K562 (cell line): ENCODE measurements at regions not wholly inside any gene's neighbourhood (a gene's known extent, or its start where the extent isn't known, plus 50 kb on each side); places are given as distances from the start of the nearest gene placed in this dataset.
A peak's percentile ranks its signal among the peaks of the same experiment; 100 is the strongest.

ENCODE experiments used
- ARID4B ChIP-seq: sonication (generic); formaldehyde crosslinking; IDR thresholded peaks from 2 replicates; pipeline ENCODE4 v1.8.0; 2022; ENCODE audit warnings: mild to moderate bottlenecking, missing genetic modification reagents
- BACH1 ChIP-seq: fragments of 200-800 bp; sonication (Bioruptor generic); IDR thresholded peaks from 2 replicates; pipeline ENCODE4 v1.6.1; 2016; ENCODE audit warnings: missing genetic modification characterization, missing compliant biosample characterization
- CC2D1A ChIP-seq: fragments of 450-650 bp; IDR thresholded peaks from 2 replicates; pipeline ENCODE4 v1.6.1; 2017; ENCODE audit warnings: mild to moderate bottlenecking
- CHD4 ChIP-seq: fragments of 200-600 bp; sonication (generic); IDR thresholded peaks from 3 replicates; pipeline ENCODE4 v1.6.1; 2012; ENCODE audit warnings: low read depth, mild to moderate bottlenecking, mixed read lengths, low read length, inconsistent platforms; ENCODE audit not compliant: insufficient read depth, insufficient replicate concordance, poor library complexity, severe bottlenecking
- FOXK1 ChIP-seq: sonication (generic); formaldehyde crosslinking; IDR thresholded peaks from 2 replicates; pipeline ENCODE4 v1.8.0; 2022; ENCODE audit warnings: missing genetic modification reagents, mild to moderate bottlenecking, borderline replicate concordance
- FOXP1 ChIP-seq: sonication (generic); formaldehyde crosslinking; IDR thresholded peaks from 2 replicates; pipeline ENCODE4 v1.8.0; 2022; ENCODE audit warnings: mild to moderate bottlenecking, missing genetic modification reagents
- HSF4 ChIP-seq: fragments of 250-450 bp; sonication (Bioruptor Pico); IDR thresholded peaks from 2 replicates; pipeline ENCODE4 v2.1.2; 2022; ENCODE audit warnings: mild to moderate bottlenecking, moderate library complexity, borderline replicate concordance
- ILF3 ChIP-seq: fragments of 450-650 bp; IDR thresholded peaks from 2 replicates; pipeline ENCODE4 v1.6.1; 2018; ENCODE audit warnings: antibody characterized with exemption, mild to moderate bottlenecking, moderate library complexity, borderline replicate concordance
- KAT2B ChIP-seq: IDR thresholded peaks from one replicate; pipeline ENCODE4 v1.6.1; 2012; ENCODE audit warnings: low read depth, mild to moderate bottlenecking, control low read depth, inconsistent platforms, low read length, moderate library complexity
- KLF16 ChIP-seq: IDR thresholded peaks from 2 replicates; pipeline ENCODE4 v1.6.1; 2016; ENCODE audit warnings: antibody characterized with exemption
- MAFF ChIP-seq: IDR thresholded peaks from 2 replicates; pipeline ENCODE4 v1.6.1; 2012; ENCODE audit warnings: low read length, improper control_type of control experiment
- MAZ ChIP-seq, 2 experiments: fragments of 450-650 bp in 1 of 2; sonication (generic) in 1 of 2; formaldehyde crosslinking; IDR thresholded peaks in 1 of 2; conservative IDR thresholded peaks in 1 of 2; 2 replicates each; pipeline versions ENCODE4 v1.4.0 to v1.5.0; 2020; ENCODE audit warnings: mild to moderate bottlenecking in 1 of 2, missing genetic modification reagents in 1 of 2
- NELFE ChIP-seq: IDR thresholded peaks from 2 replicates; pipeline ENCODE4 v1.6.1; 2011; ENCODE audit warnings: mild to moderate bottlenecking; ENCODE audit not compliant: insufficient read depth, insufficient read length
- RBBP5 ChIP-seq: fragments of 200-600 bp; sonication (generic); IDR thresholded peaks from 2 replicates; pipeline ENCODE4 v1.6.1; 2012; ENCODE audit warnings: borderline replicate concordance, mild to moderate bottlenecking, low read length, control low read depth, inconsistent platforms; ENCODE audit not compliant: insufficient read depth, poor library complexity, severe bottlenecking
- SP2 ChIP-seq: IDR thresholded peaks from 2 replicates; pipeline ENCODE4 v1.6.1; 2011; ENCODE audit warnings: mild to moderate bottlenecking, low read depth, low read length, moderate library complexity; ENCODE audit not compliant: poor library complexity, severe bottlenecking; ENCODE audit errors: extremely low read depth
- WHSC1 ChIP-seq: IDR thresholded peaks from one replicate; pipeline ENCODE4 v1.6.1; 2012; ENCODE audit warnings: low read length, control low read depth, inconsistent platforms
- ZNF143 ChIP-seq: sonication (generic); formaldehyde crosslinking; IDR thresholded peaks from 2 replicates; pipeline ENCODE4 v1.9.0; 2022; ENCODE audit warnings: mild to moderate bottlenecking, missing genetic modification reagents
- TF ChIP-seq, protein P1 (sequence below): sonication (generic); formaldehyde crosslinking; IDR thresholded peaks from 2 replicates; pipeline ENCODE4 v1.8.0; 2022; ENCODE audit warnings: mild to moderate bottlenecking, missing genetic modification reagents, borderline replicate concordance
- TF ChIP-seq, protein P2 (sequence below), 3 experiments: IDR thresholded peaks in 2 of 3; conservative IDR thresholded peaks in 1 of 3; 2 replicates each; pipeline ENCODE4 v1.5.1; 2011 to 2012; ENCODE audit warnings: low read length in 3 of 3, mild to moderate bottlenecking in 3 of 3, control low read depth in 2 of 3, improper control_type of control experiment in 1 of 3, inconsistent platforms in 1 of 3, low read depth in 1 of 3, mixed read lengths in 1 of 3, moderate library complexity in 1 of 3; ENCODE audit not compliant: insufficient read depth in 2 of 3

DNA sequence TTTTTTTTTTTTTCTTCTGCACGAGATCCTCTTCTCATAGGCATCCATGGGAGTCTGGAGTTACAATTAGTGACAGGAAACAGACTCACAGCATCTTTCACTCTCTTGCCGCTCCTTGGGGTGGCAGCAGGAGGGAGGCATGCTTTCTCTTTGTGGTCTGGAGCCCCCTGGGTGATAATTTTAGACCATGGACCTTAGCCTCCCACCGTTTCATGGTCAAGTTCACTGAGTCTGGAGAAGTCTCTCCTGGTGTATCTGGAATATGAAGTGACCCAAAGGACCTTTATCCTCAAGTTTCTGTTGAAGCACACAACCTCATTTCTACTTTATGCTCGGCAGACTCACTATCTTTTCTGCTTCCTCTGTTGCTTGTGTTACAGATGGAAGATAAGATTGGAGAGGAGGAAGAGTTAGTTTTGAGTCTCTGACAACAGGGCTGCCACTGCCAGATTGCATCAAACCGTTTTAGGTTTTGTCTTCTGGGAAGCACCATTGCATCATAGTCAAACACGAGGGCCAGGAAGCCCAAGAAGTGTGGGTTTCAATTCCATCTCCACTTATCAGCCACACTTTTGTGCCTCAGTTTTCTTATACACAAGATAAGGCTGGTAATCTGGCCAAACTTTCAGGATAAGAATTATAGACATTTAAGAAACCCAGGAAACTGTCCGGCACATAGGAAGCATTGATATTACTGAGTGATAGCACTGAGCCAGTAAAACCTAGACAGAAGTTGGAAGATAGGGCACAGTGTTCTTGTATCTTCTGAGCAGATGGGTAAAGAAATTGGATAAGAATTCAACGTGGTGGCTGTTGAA lies 62.3 kb downstream of the ADCYAP1 start (continued):
- TF ChIP-seq, protein P1, sequence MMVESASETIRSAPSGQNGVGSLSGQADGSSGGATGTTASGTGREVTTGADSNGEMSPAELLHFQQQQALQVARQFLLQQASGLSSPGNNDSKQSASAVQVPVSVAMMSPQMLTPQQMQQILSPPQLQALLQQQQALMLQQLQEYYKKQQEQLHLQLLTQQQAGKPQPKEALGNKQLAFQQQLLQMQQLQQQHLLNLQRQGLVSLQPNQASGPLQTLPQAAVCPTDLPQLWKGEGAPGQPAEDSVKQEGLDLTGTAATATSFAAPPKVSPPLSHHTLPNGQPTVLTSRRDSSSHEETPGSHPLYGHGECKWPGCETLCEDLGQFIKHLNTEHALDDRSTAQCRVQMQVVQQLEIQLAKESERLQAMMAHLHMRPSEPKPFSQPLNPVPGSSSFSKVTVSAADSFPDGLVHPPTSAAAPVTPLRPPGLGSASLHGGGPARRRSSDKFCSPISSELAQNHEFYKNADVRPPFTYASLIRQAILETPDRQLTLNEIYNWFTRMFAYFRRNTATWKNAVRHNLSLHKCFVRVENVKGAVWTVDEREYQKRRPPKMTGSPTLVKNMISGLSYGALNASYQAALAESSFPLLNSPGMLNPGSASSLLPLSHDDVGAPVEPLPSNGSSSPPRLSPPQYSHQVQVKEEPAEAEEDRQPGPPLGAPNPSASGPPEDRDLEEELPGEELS (CRISPR knock-in tag), result no peak
- TF ChIP-seq HSF4 (no peak), FOXP1 (no peak; the same call in 1 of the 2 replicates), SP2 (no peak), FOXK1 (CRISPR knock-in tag) (no peak), MAFF (no peak), CC2D1A (no peak; the same call in 1 of the 2 replicates), BACH1 (tag) (0 out of 2 replicates have a peak, but pooled peaks have one; percentile 13), ILF3 (no peak), KLF16 (peak; percentile 83), ZNF143 (no peak), CHD4 (no peak), RBBP5 (no peak), WHSC1 (no peak), NELFE (no peak), KAT2B (no peak), MAZ (CRISPR knock-in tag; conservative IDR thresholded peaks at IDR 0.05 in 1 of 2, IDR thresholded peaks at IDR 0.05 in 1 of 2) (no peak; a peak in 2 of 4 replicates), ARID4B (CRISPR knock-in tag) (no peak)
- TF ChIP-seq, protein P2, sequence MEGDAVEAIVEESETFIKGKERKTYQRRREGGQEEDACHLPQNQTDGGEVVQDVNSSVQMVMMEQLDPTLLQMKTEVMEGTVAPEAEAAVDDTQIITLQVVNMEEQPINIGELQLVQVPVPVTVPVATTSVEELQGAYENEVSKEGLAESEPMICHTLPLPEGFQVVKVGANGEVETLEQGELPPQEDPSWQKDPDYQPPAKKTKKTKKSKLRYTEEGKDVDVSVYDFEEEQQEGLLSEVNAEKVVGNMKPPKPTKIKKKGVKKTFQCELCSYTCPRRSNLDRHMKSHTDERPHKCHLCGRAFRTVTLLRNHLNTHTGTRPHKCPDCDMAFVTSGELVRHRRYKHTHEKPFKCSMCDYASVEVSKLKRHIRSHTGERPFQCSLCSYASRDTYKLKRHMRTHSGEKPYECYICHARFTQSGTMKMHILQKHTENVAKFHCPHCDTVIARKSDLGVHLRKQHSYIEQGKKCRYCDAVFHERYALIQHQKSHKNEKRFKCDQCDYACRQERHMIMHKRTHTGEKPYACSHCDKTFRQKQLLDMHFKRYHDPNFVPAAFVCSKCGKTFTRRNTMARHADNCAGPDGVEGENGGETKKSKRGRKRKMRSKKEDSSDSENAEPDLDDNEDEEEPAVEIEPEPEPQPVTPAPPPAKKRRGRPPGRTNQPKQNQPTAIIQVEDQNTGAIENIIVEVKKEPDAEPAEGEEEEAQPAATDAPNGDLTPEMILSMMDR (IDR thresholded peaks at IDR 0.05 in 2 of 3, conservative IDR thresholded peaks at IDR 0.05 in 1 of 3; ENCODE audit: insufficient read depth in 2 of 3, low read depth in 1 of 3, low read length in 3 of 3), result no peak
